Endothelial cell of umbilical vein (primary cell): ENCODE measurements at regions not wholly inside any gene's neighbourhood (a gene's known extent, or its start where the extent isn't known, plus 50 kb on each side); places are given as distances from the start of the nearest gene placed in this dataset.

ENCODE experiments used
- EZH2 ChIP-seq: IDR thresholded peaks from 2 replicates; pipeline ENCODE4 v1.6.1; 2012; ENCODE audit warnings: borderline replicate concordance, low read depth, mild to moderate bottlenecking, moderate library complexity, low read length, inconsistent platforms; ENCODE audit not compliant: severe bottlenecking
- POLR2A ChIP-seq: IDR thresholded peaks from 2 replicates; pipeline ENCODE4 v1.6.1; 2012; ENCODE audit warnings: low read depth, mild to moderate bottlenecking, control low read depth, low read length
- POLR2AphosphoS5 ChIP-seq: IDR thresholded peaks from 2 replicates; pipeline ENCODE4 v1.6.1; 2012; ENCODE audit warnings: low read depth, mild to moderate bottlenecking, control low read depth, low read length, moderate library complexity; ENCODE audit not compliant: insufficient read depth

DNA sequence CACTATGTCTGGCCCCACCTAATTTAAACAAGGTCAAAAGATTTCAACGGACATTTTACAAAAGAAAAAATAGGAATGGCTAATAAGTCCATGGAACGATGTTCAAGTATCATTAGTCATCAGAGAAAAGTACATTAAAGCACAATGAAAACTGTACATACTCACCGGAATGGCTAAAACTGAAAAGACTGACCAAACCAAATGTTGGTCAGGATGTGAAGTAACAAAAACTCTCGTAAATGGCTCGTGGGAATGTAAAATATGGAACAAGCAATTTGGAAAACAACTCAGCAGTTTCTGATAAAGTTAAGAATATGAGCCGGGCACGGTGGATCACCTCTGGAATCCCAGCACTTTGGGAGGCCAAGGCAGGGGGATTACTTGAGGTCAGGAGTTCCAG is 65.7 kb upstream of the PARD3 start:
- TF ChIP-seq EZH2 (no peak), POLR2A (no peak), POLR2AphosphoS5 (no peak)
